Thoracic aorta (tissue), 2 donors: ENCODE measurements at regions not wholly inside any gene's neighbourhood (a gene's known extent, or its start where the extent isn't known, plus 50 kb on each side); places are given as distances from the start of the nearest gene placed in this dataset.

Source experiments
- ATAC-seq: fragments of 150-250 bp; one replicate; pipeline ENCODE4 v1.8.0; 2017; ENCODE audit warnings: low read depth; ENCODE audit not compliant: insufficient number of reproducible peaks, low FRiP score
- DNase-seq: peaks from one replicate; pipeline ENCODE4 v3.0.0-alpha.2; 2020; ENCODE audit warnings: low spot score
- H3K27ac ChIP-seq, 2 donors: fragments of 200-600 bp; sonication (generic); 1 replicate in 1 of 2; 2 replicates in 1 of 2; pipeline ENCODE4 v1.5.1; 2016; ENCODE audit warnings: mild to moderate bottlenecking in 2 of 2, moderate library complexity in 2 of 2
- H3K27me3 ChIP-seq: fragments of 200-600 bp; sonication (generic); replicated peaks from 2 replicates; pipeline ENCODE4 v1.6.0; 2016; ENCODE audit warnings: mild to moderate bottlenecking; ENCODE audit not compliant: insufficient read depth
- H3K36me3 ChIP-seq: fragments of 200-600 bp; sonication (generic); one replicate; pipeline ENCODE4 v1.5.1; 2016
- H3K4me1 ChIP-seq, 2 donors: fragments of 200-600 bp; sonication (generic); 1 replicate in 1 of 2; 2 replicates in 1 of 2; pipeline versions ENCODE4 v1.5.1 to v1.6.0; 2016; ENCODE audit warnings: low read depth in 2 of 2, mild to moderate bottlenecking in 1 of 2; ENCODE audit not compliant: control insufficient read depth in 1 of 2
- H3K4me3 ChIP-seq: fragments of 200-600 bp; sonication (generic); 2 replicates; pipeline ENCODE4 v1.5.1; 2016; ENCODE audit warnings: mild to moderate bottlenecking
- H3K9me3 ChIP-seq: fragments of 200-600 bp; sonication (generic); 2 replicates; pipeline ENCODE4 v1.5.1; 2016
- CTCF ChIP-seq: fragments of 200-600 bp; sonication (generic); IDR thresholded peaks from one replicate; pipeline ENCODE4 v1.5.1; 2019; ENCODE audit warnings: antibody characterized with exemption

DNA sequence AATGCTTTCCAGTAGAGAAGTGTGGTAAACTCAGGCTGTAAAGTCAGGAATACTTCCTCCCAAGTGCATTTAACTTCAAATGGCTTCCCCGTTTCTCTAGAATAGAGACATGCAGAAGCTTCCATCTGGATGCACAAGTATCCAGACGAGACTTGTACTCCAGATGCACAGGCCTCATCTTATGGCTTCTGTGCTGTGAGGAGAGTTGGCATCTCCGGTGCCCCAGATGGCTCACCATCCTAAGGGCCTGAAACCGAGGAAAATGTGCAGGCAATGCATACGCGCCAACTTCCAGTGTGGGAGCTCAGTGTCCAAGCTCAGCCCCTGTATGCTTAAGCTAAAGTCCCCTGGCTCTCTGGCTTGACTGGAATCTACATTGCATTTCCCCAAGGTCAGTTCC lies 184.0 kb upstream of the TBL1X start:
- DNase-seq (no peak), ATAC-seq (no peak)
- H3K27ac ChIP-seq, result no peak overlapping the region
- no peaks in the 10 kb centered on the region for H3K4me1 ChIP-seq
- no peaks in the 10 kb centered on the region for H3K27me3 ChIP-seq
- TF ChIP-seq CTCF, result no peak
- H3K36me3 ChIP-seq, result no peaks in the 10 kb centered on the region
- H3K9me3 ChIP-seq, result no peaks in the 10 kb centered on the region
- no peak overlapping the region for H3K4me3 ChIP-seq

GRCh38 chrX:9282325-9282724 lies 182.5 kb upstream of the TBL1X start:
- no peak for TF ChIP-seq CTCF
- no peaks in the 10 kb centered on the region for H3K27me3 ChIP-seq
- no peak for ATAC-seq
- H3K27ac ChIP-seq, result no peak overlapping the region
- no peak overlapping the region for H3K4me3 ChIP-seq
- H3K9me3 ChIP-seq, result no peaks in the 10 kb centered on the region
- H3K36me3 ChIP-seq, result no peaks in the 10 kb centered on the region
- no peaks in the 10 kb centered on the region for H3K4me1 ChIP-seq
- DNase-seq, result no peak

DNA sequence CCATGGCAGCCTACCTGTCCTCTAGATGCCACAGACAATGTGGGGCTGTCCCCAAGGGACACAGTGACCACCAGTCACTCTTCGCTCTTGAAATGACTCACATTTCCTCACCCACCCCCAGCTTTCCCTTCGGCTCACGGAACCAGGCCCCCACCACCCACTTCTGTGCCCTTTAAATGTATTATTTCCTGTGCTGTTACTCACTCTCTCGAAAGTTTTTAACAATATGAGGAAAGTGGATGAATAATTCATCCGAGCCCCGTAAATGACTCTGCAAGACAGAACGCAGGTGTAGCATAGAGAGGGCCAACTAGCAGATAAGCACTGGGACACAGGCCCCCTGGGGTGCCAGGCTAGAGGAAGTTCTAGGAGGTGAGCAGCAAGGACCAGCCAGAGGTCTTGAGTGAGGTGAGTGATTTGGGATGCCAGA lies 179.5 kb upstream of the TBL1X start:
- H3K27ac ChIP-seq, result no peak overlapping the region
- no peak for TF ChIP-seq CTCF
- H3K4me3 ChIP-seq, result no peak overlapping the region
- DNase-seq (no peak), ATAC-seq (no peak)
- H3K4me1 ChIP-seq, result no peaks in the 10 kb centered on the region
- no peaks in the 10 kb centered on the region for H3K36me3 ChIP-seq
- H3K9me3 ChIP-seq, result no peaks in the 10 kb centered on the region
- no peaks in the 10 kb centered on the region for H3K27me3 ChIP-seq

- no peak for DNase-seq
- no peaks in the 10 kb centered on the region for H3K36me3 ChIP-seq
Observed at GRCh38 chrX:9286234-9286633, 178.6 kb upstream of the TBL1X start.

DNA sequence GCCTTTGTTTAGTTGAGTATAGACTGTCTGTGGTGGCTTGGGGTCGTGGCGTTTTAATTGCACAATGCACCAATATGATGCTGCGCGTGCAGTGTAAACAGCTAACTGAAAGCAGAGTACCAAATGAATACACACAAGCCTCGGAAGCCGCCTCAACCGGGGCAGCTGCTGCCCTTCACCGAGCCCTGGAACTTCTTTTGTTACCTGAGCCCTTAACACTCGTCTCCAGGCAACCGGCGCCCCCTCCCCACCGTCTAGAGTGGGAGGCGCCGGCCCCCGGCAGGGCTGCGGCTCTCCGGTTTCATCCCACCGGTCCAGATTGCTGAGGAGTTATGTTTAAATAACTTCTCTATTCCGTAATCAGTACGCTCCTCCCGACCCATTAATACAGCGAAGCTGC lies 173.2 kb upstream of the TBL1X start:
- H3K27ac ChIP-seq, result no peak overlapping the region
- no peaks in the 10 kb centered on the region for H3K27me3 ChIP-seq
- ATAC-seq, result no peak
- H3K4me3 ChIP-seq, result peak overlapping the region; percentile 33
- no peak for DNase-seq
- TF ChIP-seq CTCF, result no peak
- H3K9me3 ChIP-seq, result no peaks in the 10 kb centered on the region
- no peaks in the 10 kb centered on the region for H3K36me3 ChIP-seq
- no peaks in the 10 kb centered on the region for H3K4me1 ChIP-seq

More at GRCh38 chrX:9286234-9286633, 178.6 kb upstream of the TBL1X start:
- Histone ChIP-seq H3K27me3 (no peaks in the 10 kb centered on the region), H3K4me3 (no peak overlapping the region), H3K27ac (no peak overlapping the region), H3K4me1 (no peaks in the 10 kb centered on the region), H3K9me3 (no peaks in the 10 kb centered on the region)
- ATAC-seq, result no peak
- TF ChIP-seq CTCF, result no peak
